GM12878 (cell line): ENCODE measurements at regions not wholly inside any gene's neighbourhood (a gene's known extent, or its start where the extent isn't known, plus 50 kb on each side); places are given as distances from the start of the nearest gene placed in this dataset.

ENCODE experiments used
- ATAC-seq: fragments of 200-7000 bp; cut with Tn5 transposase; 3 replicates; pipeline ENCODE4 v1.9.1; 2020; ENCODE audit warnings: mild to moderate bottlenecking, moderate library complexity
- BruUV-seq: library from RNA; stranded (reverse); fragments of 400-500 nt; replicated peaks from 2 replicates; lab custom pipeline; 2021; lab: Mats Ljungman, UMichigan
- CTCF ChIA-PET: fragments of 300-600 bp; sonication (Branson Sonifier 250); formaldehyde crosslinking; extraction: SDS; loops from one replicate; lab custom pipeline; 2021; ENCODE audit warnings: inconsistent platforms; lab: Yijun Ruan, JAX
- POLR2A ChIA-PET: fragments of 350-600 bp; formaldehyde crosslinking; extraction: SDS; loops from one replicate; lab custom pipeline; 2021; ENCODE audit warnings: inconsistent platforms; lab: Charles Lee
- RAD21 ChIA-PET: fragments of 300-600 bp; sonication (Branson Sonifier 250); formaldehyde crosslinking; loops from one replicate; lab custom pipeline; 2023; ENCODE audit warnings: antibody characterized with exemption; ENCODE audit not compliant: unreplicated experiment; lab: Charles Lee
- SMC1A ChIA-PET: fragments of 300-600 bp; sonication (Branson Sonifier 250); formaldehyde crosslinking; loops from one replicate; lab custom pipeline; 2023; ENCODE audit not compliant: unreplicated experiment, uncharacterized antibody; lab: Charles Lee
- DNase-seq: peaks from one replicate; pipeline ENCODE4 v3.0.0-alpha.2; 2011; ENCODE audit warnings: low read depth, low spot score
- FAIRE-seq: peaks from 3 replicates; lab custom pipeline; 2011; peaks lifted over from hg19 to GRCh38; lab: Jason Lieb, UNC
- H2AFZ ChIP-seq: 2 replicates; pipeline ENCODE4 v1.6.0; 2011; ENCODE audit warnings: low read depth, low read length, control low read depth; ENCODE audit not compliant: control insufficient read depth
- H3K27ac ChIP-seq: 2 replicates; pipeline ENCODE4 v1.5.1; 2011; ENCODE audit warnings: control low read depth; ENCODE audit not compliant: control insufficient read depth, insufficient read depth
- H3K27me3 ChIP-seq, 2 experiments: replicated peaks in 1 of 2; 2 replicates each; pipeline versions ENCODE4 v1.6.0 to v1.6.1; 2011; ENCODE audit warnings: low read length in 1 of 2; ENCODE audit not compliant: control insufficient read depth in 2 of 2, insufficient read depth in 2 of 2
- H3K36me3 ChIP-seq, 2 experiments: 2 replicates each; pipeline ENCODE4 v1.5.1; 2011; ENCODE audit warnings: low read length in 1 of 2; ENCODE audit not compliant: control insufficient read depth in 2 of 2, insufficient read depth in 2 of 2
- H3K4me1 ChIP-seq: 2 replicates; pipeline ENCODE4 v1.6.1; 2011; ENCODE audit warnings: mild to moderate bottlenecking, low read length, moderate library complexity, mixed read lengths; ENCODE audit not compliant: control insufficient read depth, insufficient read depth
- H3K4me2 ChIP-seq: 2 replicates; pipeline ENCODE4 v1.6.0; 2011; ENCODE audit warnings: control low read depth; ENCODE audit not compliant: control insufficient read depth, insufficient read depth
- H3K4me3 ChIP-seq: fragments of 200-600 bp; sonication (generic); 2 replicates; pipeline ENCODE4 v1.5.1; 2016
- H3K79me2 ChIP-seq: 2 replicates; pipeline ENCODE4 v1.6.0; 2011; ENCODE audit warnings: low read length; ENCODE audit not compliant: control insufficient read depth, insufficient read depth
- H3K9ac ChIP-seq: 2 replicates; pipeline ENCODE4 v1.8.0; 2011; ENCODE audit warnings: low read length, control low read depth, mixed read lengths; ENCODE audit not compliant: control insufficient read depth, insufficient read depth
- H3K9me3 ChIP-seq: replicated peaks from 3 replicates; pipeline ENCODE4 v1.5.1; 2011; ENCODE audit warnings: mild to moderate bottlenecking, low read length; ENCODE audit not compliant: control insufficient read depth, insufficient read depth
- H4K20me1 ChIP-seq: 2 replicates; pipeline ENCODE4 v1.6.0; 2011; ENCODE audit not compliant: control insufficient read depth, insufficient read depth
- BHLHE40 ChIP-seq, 2 experiments: fragments of 450-650 bp in 1 of 2; IDR thresholded peaks; 2 replicates each; pipeline ENCODE4 v1.6.1; 2011 to 2017; ENCODE audit warnings: low read depth in 2 of 2, borderline replicate concordance in 1 of 2, improper control_type of control experiment in 1 of 2, low read length in 1 of 2, mild to moderate bottlenecking in 1 of 2
- BMI1 ChIP-seq: fragments of 450-650 bp; IDR thresholded peaks from 2 replicates; pipeline ENCODE4 v1.6.1; 2016; ENCODE audit warnings: mild to moderate bottlenecking, moderate library complexity, borderline replicate concordance
- CBFB ChIP-seq: IDR thresholded peaks from 2 replicates; pipeline ENCODE4 v1.6.1; 2016; ENCODE audit warnings: antibody characterized with exemption, low read depth
- CHD2 ChIP-seq: IDR thresholded peaks from 2 replicates; pipeline ENCODE4 v1.6.1; 2011; ENCODE audit warnings: low read depth, low read length, improper control_type of control experiment, borderline replicate concordance
- ELK1 ChIP-seq: IDR thresholded peaks from 2 replicates; pipeline ENCODE4 v1.6.1; 2012; ENCODE audit warnings: low read depth, low read length, improper control_type of control experiment
- MEF2A ChIP-seq: IDR thresholded peaks from 2 replicates; pipeline ENCODE4 v1.6.1; 2011; ENCODE audit warnings: low read depth, mild to moderate bottlenecking, low read length, moderate library complexity; ENCODE audit not compliant: insufficient read depth
- MTA3 ChIP-seq: IDR thresholded peaks from 2 replicates; pipeline ENCODE4 v1.6.1; 2012; ENCODE audit warnings: low read length, inconsistent platforms, borderline replicate concordance
- NFYA ChIP-seq: IDR thresholded peaks from 2 replicates; pipeline ENCODE4 v1.6.1; 2011; ENCODE audit warnings: low read depth, mild to moderate bottlenecking, low read length, improper control_type of control experiment, borderline replicate concordance
- RB1 ChIP-seq: fragments of 450-650 bp; formaldehyde crosslinking; IDR thresholded peaks from 2 replicates; pipeline ENCODE4 v1.6.1; 2017; ENCODE audit warnings: mild to moderate bottlenecking, borderline replicate concordance
- TCF3 ChIP-seq: IDR thresholded peaks from 2 replicates; pipeline ENCODE4 v1.6.1; 2012; ENCODE audit warnings: low read depth, mild to moderate bottlenecking, low read length, borderline replicate concordance; ENCODE audit not compliant: insufficient read depth
- ZBTB40 ChIP-seq: fragments of 450-650 bp; IDR thresholded peaks from 2 replicates; pipeline ENCODE4 v1.6.1; 2016; ENCODE audit warnings: mild to moderate bottlenecking, moderate library complexity, borderline replicate concordance
- ZNF274 ChIP-seq: IDR thresholded peaks from one replicate; pipeline ENCODE4 v1.8.0; 2011; ENCODE audit not compliant: insufficient read length, insufficient read depth
- ZSCAN29 ChIP-seq: fragments of 450-650 bp; IDR thresholded peaks from 2 replicates; pipeline ENCODE4 v1.6.1; 2017; ENCODE audit warnings: mild to moderate bottlenecking, moderate library complexity
- WGBS: methylation state at CpG from one replicate; pipeline ENCODE4 v1.1.6; 2016; ENCODE audit warnings: low lambda C conversion rate; ENCODE audit not compliant: insufficient replicate concordance, insufficient coverage; ENCODE audit errors: missing lambda C conversion rate; 5-methylcytosine and 5-hydroxymethylcytosine counted together
- in situ Hi-C: fragments of 300-500 bp; cut with MboI; formaldehyde crosslinking; loops from 9 replicates; pipeline ENCODE4 v1.14.3; 2018; ENCODE audit warnings: mixed read lengths
- intact Hi-C: fragments of 100-400 bp; cut with micrococcal nuclease; formaldehyde crosslinking; loops from one replicate; pipeline ENCODE4 v1.14.2; 2022; ENCODE audit not compliant: unreplicated experiment

GRCh38 chr18:60671021-60671420 lies 298.4 kb upstream of the MC4R start:
- Histone ChIP-seq H2AFZ (no peak overlapping the region), H3K79me2 (no peaks in the 10 kb centered on the region), H3K27ac (no peak overlapping the region), H4K20me1 (no peaks in the 10 kb centered on the region), H3K4me1 (no peaks in the 10 kb centered on the region), H3K9me3 (no peaks in the 10 kb centered on the region), H3K27me3 (no peaks in the 10 kb centered on the region; a peak in 1 of 4 replicates), H3K4me3 (no peak overlapping the region), H3K4me2 (no peak overlapping the region), H3K9ac (no peak overlapping the region), H3K36me3 (no peaks in the 10 kb centered on the region)
- ChIA-PET SMC1A (no interaction called here), CTCF (interaction anchor here (1.9 kb wide), 1 partner anchor 15 kb away, joined by 6 read pairs; no protein-coding TSS in a partner anchor), POLR2A (no interaction called here), RAD21 (no interaction called here)
- in situ Hi-C loops (no loop called here), intact Hi-C loops (loop anchor here (5.0 kb wide), 1 partner anchor 831 kb away; no protein-coding TSS in a partner anchor)
- 29% methylated on average over 1 of the region's 1 CpG for WGBS
- DNase-seq (no peak), FAIRE-seq (no peak), ATAC-seq (no peak)
- TF ChIP-seq ELK1 = no peak
- no peak for TF ChIP-seq NFYA
- TF ChIP-seq ZNF274 = no peak
- no peak for TF ChIP-seq MTA3
- TF ChIP-seq CHD2 = no peak
- BruUV-seq = no TSS peak

- Histone ChIP-seq H2AFZ (no peak overlapping the region), H3K9me3 (no peaks in the 10 kb centered on the region), H3K27ac (no peak overlapping the region), H3K79me2 (no peaks in the 10 kb centered on the region), H3K9ac (no peak overlapping the region), H3K4me3 (no peak overlapping the region), H3K27me3 (0 out of 4 replicates have a peak, but pooled peaks cover 0 to 1% of the 10 kb centered on the region in 2 experiments), H3K4me1 (no peaks in the 10 kb centered on the region), H4K20me1 (no peaks in the 10 kb centered on the region), H3K4me2 (no peak overlapping the region), H3K36me3 (no peaks in the 10 kb centered on the region)
- POLR2A ChIA-PET = no interaction called here
- CTCF ChIA-PET = no interaction called here
- no peak for FAIRE-seq
- ATAC-seq = no peak
- in situ Hi-C loops = no loop called here
- RAD21 ChIA-PET = no interaction called here
- DNase-seq = no peak
- no TSS peak for BruUV-seq
- intact Hi-C loops = no loop called here
- SMC1A ChIA-PET = no interaction called here
- WGBS = 2% methylated on average over 4 of the region's 4 CpGs
- TF ChIP-seq CBFB = no peak
- no peak for TF ChIP-seq BHLHE40 (IDR thresholded peaks at IDR 0.05; ENCODE audit: borderline replicate concordance in 1 of 2, low read depth in 2 of 2, low read length in 1 of 2)
- TF ChIP-seq MEF2A = no peak
- TF ChIP-seq ZSCAN29 = no peak
- TF ChIP-seq ZBTB40 = no peak
- no peak for TF ChIP-seq ZNF274
- TF ChIP-seq BMI1 = no peak
- no peak for TF ChIP-seq RB1
- no peak for TF ChIP-seq TCF3
Observed at GRCh38 chr18:60675126-60675525, 302.6 kb upstream of the MC4R start.
